HG02852 (cell line): ENCODE measurements at regions not wholly inside any gene's neighbourhood (a gene's known extent, or its start where the extent isn't known, plus 50 kb on each side); places are given as distances from the start of the nearest gene placed in this dataset.

Experiments
- ATAC-seq: cut with Tn5 transposase; IDR thresholded peaks from one replicate; pipeline ENCODE4 v1.9.1; 2021; ENCODE audit warnings: mild to moderate bottlenecking, moderate library complexity; ENCODE audit not compliant: unreplicated experiment

GRCh38 chr1:199856216-199856780 is 171.2 kb upstream of the NR5A2 start:
- ATAC-seq: no peak

GRCh38 chr1:199857108-199857507 is 170.4 kb upstream of the NR5A2 start:
- no peak for ATAC-seq

DNA sequence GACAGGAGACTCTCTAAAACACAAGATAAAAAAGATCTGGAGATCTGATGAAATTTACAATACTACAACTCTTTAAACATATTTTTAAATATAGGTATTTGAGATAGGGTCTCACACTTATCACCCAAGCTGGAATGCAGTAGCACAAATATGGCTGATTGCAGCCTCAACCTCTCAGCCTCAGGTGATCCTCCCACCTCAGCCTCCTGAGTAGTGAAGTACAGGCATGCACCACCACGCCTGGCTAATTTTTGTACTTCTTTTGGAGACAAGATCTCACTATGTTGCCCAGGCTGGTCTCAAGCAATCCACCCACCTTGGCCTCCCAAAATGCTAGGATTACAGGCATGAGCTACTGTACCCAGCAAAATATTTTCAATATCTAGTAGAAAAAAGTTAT is 170.0 kb upstream of the NR5A2 start:
- no peak for ATAC-seq

DNA sequence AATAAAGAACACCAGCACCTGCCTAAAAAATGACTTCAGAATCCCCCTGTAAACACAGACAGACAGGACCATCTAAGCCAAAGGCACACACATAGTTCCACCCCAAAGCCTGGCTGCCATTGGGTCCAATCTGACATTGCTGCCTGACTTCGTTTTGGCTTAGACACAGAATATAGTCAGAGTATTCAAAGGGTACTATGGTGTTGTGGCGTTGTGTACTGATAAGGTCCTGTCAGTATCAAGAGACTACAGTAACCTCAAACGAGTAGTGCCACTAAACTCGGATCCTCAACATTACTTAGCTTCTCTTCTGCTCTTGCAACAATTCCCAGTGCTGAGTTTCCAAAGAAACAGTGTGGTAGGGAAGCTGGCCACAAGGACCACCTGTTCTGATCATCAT is 169.3 kb upstream of the NR5A2 start:
- ATAC-seq: no peak

- no peak for ATAC-seq
Measured at GRCh38 chr1:199858856-199859255, 168.7 kb upstream of the NR5A2 start.

DNA sequence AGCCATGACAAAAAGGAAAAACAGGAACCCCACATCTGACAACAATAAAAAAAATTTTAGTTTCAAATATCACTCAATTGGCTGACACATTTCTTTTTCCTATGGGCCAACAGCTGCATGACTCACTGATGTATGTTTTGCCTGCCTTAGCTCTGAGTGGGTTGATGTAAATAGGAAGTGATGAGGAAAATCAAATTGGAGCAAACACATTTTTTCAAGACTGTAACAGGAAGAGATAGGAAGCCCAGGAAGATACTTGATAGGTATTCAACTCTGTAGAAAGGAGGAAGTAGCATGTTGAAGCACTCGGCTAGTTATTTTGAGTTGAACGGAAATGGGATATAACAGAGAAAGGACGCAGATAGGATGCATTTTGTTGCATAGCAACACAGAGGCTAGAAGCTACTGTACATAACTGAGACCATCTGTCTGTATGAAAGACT is 168.0 kb upstream of the NR5A2 start:
- ATAC-seq: no peak

GRCh38 chr1:199861020-199861795 is 166.3 kb upstream of the NR5A2 start:
- no peak for ATAC-seq

GRCh38 chr1:199862047-199862446 is 165.5 kb upstream of the NR5A2 start:
- ATAC-seq: no peak

DNA sequence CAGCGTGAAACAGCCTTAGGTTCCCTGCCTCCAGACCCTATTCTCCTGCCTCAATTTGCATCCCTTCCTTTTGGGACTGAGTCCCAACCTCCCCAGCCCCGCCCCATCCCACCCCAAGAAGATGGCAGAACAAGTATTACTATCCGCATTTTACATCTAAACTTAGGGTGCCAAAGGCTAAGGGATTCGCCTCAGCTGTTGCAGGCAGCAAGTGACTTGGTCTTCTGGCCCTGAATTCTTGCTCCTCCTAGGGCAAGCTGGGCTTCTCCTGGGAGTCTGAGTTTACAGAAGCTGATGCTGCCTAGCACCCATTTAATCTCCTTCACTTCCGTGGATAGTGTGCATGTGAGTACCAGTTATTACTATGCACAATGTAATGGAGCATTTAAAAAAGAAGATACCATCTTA is 161.3 kb upstream of the NR5A2 start:
- no peak for ATAC-seq

- no peak for ATAC-seq
Measured at GRCh38 chr1:199867601-199868000, 159.9 kb upstream of the NR5A2 start.

GRCh38 chr1:199868777-199869176 is 158.7 kb upstream of the NR5A2 start:
- no peak for ATAC-seq

DNA sequence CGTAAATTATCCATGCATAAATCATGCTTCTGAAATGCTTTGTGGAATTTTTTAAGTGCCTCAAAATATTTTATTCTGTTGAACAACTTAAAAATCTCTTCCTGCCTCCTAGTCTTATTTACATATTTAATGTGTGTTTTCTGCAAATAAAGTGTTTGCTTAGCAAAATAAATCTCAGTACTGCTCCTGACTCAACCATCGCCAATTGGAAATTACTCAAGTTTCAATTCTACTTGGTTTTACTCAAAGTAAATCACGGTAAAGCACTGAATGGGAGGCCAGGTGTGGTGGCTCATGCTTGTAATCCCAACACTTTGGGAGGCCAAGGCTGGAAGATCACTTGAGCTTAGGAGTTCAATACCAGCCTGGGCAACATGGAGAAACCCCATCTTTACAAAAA is 152.2 kb upstream of the NR5A2 start:
- ATAC-seq: no peak

GRCh38 chr1:199875856-199876255 is 151.7 kb upstream of the NR5A2 start:
- ATAC-seq: no peak

GRCh38 chr1:199877526-199878384 is 149.8 kb upstream of the NR5A2 start:
- no peak for ATAC-seq

DNA sequence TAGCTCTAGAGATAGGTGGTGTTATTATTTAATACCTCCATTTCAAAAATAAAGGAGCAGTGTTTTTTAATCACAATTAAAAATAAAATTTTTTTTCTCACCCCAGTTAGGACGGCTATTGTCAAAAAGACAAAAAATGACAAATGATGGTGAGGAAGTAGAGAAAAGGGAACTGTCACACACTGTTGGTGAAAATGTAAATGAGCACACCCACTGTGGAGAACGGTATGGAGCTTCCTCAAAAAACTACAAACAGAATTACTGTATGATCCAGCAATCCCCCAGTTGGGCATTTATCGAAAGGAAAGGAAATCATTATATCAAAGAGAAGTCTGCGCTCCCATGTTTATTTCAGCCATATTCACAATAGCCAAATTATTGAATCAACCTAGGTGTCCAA is 148.7 kb upstream of the NR5A2 start:
- ATAC-seq: no peak

GRCh38 chr1:199898654-199899053 is 128.9 kb upstream of the NR5A2 start:
- ATAC-seq: no peak

GRCh38 chr1:199901341-199901740 is 126.2 kb upstream of the NR5A2 start:
- no peak for ATAC-seq

DNA sequence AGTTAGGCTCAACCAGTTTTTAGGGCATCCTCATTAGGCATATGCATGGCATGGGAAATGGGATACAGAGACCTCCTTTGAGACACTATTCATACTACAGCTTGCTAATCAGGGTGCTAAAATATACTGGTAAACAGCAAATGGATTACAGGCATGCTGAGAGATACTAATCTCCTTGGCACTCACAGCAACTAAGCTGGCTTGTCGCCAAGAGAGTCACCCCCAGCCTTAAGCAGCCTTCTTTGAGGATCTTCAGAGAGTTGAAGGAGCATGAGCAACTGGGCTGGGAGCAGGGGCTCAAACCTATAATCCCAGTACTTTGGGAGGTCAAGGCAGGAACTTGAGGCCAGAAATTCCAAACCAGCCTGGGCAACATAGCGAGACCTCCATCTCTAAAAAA is 120.1 kb upstream of the NR5A2 start:
- no peak for ATAC-seq

DNA sequence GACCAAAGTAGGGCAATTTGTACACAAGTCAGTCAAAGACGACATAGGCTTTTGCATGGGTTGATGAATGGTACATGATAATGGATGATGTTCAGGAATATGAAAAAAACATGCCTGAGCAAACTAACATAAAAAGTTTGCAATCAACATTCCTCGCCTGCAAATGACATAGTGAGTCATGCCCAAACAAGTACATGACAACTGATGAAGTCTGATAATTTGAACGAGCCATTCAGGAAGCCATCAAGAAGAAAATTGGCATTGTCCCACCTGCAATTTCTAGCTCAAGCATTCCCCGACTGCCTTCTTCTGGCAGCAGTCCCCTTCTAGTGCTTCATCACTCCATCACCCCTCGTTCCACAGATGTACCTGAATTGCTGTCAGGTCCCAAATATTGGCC is 118.4 kb upstream of the NR5A2 start:
- no peak for ATAC-seq

DNA sequence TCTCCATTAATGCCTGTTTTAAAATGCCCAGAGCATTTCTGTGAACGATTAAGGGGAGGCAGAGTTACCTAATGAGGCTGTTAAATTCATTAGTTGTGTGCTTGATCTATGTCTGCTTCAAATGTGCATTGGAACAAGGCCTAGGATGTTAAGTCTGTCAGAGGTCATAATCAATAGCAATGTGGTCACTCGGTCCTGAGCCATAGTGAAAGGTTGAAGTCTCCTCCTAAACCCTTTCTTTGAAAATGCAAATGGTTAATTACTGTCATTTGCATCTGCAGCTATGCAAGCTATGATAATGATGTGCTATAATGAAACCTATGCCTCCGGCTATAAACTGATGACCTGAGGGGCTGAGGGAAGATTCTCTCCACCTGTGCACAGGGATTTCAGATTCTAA is 114.2 kb upstream of the NR5A2 start:
- no peak for ATAC-seq

- ATAC-seq: no peak
Measured at GRCh38 chr1:199914546-199914945, 113.0 kb upstream of the NR5A2 start.
